GM12864 (cell line): ENCODE measurements at regions not wholly inside any gene's neighbourhood (a gene's known extent, or its start where the extent isn't known, plus 50 kb on each side); places are given as distances from the start of the nearest gene placed in this dataset.

ENCODE experiments used
- DNase-seq: peaks from one replicate; pipeline ENCODE4 v3.0.0-alpha.2; 2011; ENCODE audit warnings: low read depth
- H3K4me3 ChIP-seq: 2 replicates; pipeline ENCODE4 v1.5.1; 2011; ENCODE audit warnings: mild to moderate bottlenecking, low read depth, low read length, control low read depth
- CTCF ChIP-seq: IDR thresholded peaks from 2 replicates; pipeline ENCODE4 v1.5.1; 2011; ENCODE audit warnings: low read depth, mild to moderate bottlenecking, moderate library complexity, low read length, control low read depth, inconsistent platforms; ENCODE audit errors: missing control alignments

DNA sequence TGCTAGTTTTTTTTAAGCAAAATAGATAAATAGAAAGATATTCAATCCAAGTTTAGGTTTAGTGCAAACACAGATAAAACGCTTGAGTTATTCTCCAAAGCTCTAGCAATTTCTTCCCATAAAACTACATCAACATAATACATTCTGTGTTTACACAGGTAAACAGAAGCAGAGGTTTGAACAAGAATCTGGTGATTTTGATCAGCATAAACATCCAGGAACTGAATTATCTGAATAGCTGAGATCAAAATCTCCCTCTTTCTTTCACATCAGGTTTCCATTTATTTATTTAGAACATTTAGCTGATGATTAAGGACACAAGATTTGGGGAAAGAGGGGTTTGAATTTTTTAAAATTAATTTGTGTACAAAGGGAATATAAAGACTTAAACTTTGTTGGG, 1564.6 kb downstream of the MRPL39 start:
- DNase-seq, result no peak
- no peak overlapping the region for H3K4me3 ChIP-seq
- no peak for TF ChIP-seq CTCF

- no peak for TF ChIP-seq CTCF
- no peak overlapping the region for H3K4me3 ChIP-seq
- DNase-seq, result no peak
These were observed 1574.5 kb downstream of the MRPL39 start for GRCh38 chr21:24032709-24033232.

DNA sequence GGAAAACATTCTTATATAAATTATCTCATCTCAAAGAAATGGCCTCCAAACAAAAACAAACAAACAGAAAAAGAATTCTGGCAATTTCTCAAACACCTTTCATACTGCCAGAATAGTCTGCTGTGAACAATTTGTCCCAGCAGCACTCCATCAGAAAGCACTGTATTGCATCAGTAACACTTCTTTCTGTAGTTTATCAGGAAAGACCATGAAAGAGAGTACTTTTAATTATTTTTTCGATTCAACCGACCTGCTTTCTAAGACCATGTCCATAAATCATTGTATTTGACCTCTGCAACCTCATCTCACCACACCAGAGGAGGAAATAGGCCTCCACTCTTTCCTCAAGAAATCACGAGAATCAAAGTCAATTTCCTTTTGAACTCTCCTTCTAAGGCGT, 1579.9 kb downstream of the MRPL39 start:
- H3K4me3 ChIP-seq, result no peak overlapping the region
- TF ChIP-seq CTCF, result no peak
- DNase-seq, result no peak

GRCh38 chr21:24025101-24025500, 1582.2 kb downstream of the MRPL39 start:
- H3K4me3 ChIP-seq, result no peak overlapping the region
- TF ChIP-seq CTCF, result no peak
- no peak for DNase-seq

DNA sequence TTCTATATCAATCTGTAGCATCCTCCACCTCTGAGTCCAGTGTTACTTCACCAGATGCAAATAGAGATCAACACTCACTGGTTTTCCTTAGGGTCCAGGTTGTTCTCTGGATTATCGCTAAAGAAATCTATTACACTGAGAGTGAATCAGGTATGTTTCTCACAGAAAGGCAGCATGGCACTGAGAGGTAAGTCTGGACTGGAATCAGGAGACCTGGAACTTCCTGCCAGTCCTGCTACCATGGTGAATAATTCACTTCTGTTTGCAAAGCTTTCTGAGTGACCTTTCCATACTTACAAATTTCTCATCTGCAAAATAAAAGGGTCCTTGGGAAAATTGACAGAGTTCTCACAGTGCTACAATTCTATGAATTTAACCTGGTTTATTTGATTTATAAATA, 1583.3 kb downstream of the MRPL39 start:
- TF ChIP-seq CTCF, result no peak

GRCh38 chr21:24023402-24023801, 1583.9 kb downstream of the MRPL39 start:
- no peak for DNase-seq
- TF ChIP-seq CTCF, result no peak
- H3K4me3 ChIP-seq, result no peak overlapping the region

More for the DNA sequence above, 1583.3 kb downstream of the MRPL39 start:
- H3K4me3 ChIP-seq, result no peak overlapping the region
- no peak for DNase-seq

DNA sequence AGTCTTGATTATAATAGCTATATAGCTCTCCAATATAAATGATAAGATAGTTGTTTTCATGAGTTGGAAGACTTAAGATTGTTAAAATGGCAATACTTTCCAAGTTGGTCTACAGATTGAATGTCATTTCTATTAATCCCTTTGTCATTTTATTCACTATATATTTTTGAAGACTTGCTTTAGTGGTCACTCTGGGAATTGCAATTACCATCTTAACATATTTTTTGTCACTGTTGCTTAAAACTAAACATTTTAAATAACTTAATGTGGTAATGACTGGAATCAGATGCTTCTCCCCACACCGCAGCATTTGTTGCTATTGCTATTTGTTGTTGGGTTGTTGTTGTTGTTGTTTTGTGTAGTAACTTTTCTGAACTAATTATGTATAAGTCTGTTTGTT, 1592.9 kb downstream of the MRPL39 start:
- TF ChIP-seq CTCF, result no peak
- H3K4me3 ChIP-seq, result no peak overlapping the region
- no peak for DNase-seq
